ENCODE measurements at regions not wholly inside any gene's neighbourhood (a gene's known extent, or its start where the extent isn't known, plus 50 kb on each side); places are given as distances from the start of the nearest gene placed in this dataset.

DNA sequence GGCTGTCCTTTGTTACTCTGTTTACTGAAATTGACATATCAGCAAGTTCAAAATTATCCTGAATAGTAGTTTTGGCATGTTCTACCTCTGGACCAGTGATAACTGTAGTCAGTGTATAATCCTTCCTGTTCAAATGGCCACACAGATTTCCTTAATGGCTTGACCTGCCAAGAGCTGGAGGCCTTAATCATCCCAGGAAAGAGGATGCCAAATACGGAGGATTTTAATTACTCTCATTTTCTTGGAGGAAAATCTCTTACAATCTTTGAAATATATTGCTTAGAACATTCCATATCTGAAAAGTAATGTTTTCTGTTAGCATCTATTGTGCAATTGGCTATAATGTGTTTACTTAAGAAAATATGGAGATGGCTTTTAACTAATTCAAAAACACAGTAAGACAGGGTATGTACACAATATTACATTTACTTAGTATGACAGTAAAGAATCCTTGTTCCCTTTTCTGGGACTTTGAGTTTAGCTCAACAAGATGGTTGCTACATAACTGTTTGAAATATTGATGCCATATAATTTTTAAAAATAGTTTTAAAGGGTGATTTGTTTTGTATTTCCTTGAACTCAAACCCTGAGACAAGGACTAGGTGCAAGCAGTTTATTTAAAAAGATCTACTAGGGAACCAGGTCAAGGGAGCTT, 68.9 kb upstream of the SELENOP start:
- H3F3A ChIP-seq (replicated peaks; ENCODE audit: low read depth), result no peaks in the 10 kb centered on the region
- no peaks in the 10 kb centered on the region for H3K9me2 ChIP-seq (ENCODE audit: insufficient read depth)
- H3K27ac ChIP-seq (ENCODE audit: low read depth), result no peak overlapping the region
- Mint-ChIP-seq H3K36me3 (ENCODE audit: low read depth) (no peaks in the 10 kb centered on the region), H3K9me3 (peaks cover 2% of the 10 kb centered on the region; the same call in 2 of the 3 replicates), H3K4me1 (no peaks in the 10 kb centered on the region), H3K4me3 (no peak overlapping the region), H3K27me3 (ENCODE audit: insufficient read depth, low read depth, poor library complexity) (no peaks in the 10 kb centered on the region), H3K27ac (no peak overlapping the region)
- TF ChIP-seq EZH2 (IDR thresholded peaks at IDR 0.05; ENCODE audit: low read depth, unreplicated experiment) (no peak), POLR2AphosphoS5 (IDR thresholded peaks at IDR 0.05; ENCODE audit: low read depth) (no peak), JUNB (IDR thresholded peaks at IDR 0.05; ENCODE audit: unreplicated experiment) (no peak), NANOG (IDR thresholded peaks at IDR 0.05; ENCODE audit: borderline replicate concordance) (no peak)
- TF ChIP-seq, protein P1, sequence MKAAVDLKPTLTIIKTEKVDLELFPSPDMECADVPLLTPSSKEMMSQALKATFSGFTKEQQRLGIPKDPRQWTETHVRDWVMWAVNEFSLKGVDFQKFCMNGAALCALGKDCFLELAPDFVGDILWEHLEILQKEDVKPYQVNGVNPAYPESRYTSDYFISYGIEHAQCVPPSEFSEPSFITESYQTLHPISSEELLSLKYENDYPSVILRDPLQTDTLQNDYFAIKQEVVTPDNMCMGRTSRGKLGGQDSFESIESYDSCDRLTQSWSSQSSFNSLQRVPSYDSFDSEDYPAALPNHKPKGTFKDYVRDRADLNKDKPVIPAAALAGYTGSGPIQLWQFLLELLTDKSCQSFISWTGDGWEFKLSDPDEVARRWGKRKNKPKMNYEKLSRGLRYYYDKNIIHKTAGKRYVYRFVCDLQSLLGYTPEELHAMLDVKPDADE (IDR thresholded peaks at IDR 0.05), result no peak
- TF ChIP-seq, protein P2, sequence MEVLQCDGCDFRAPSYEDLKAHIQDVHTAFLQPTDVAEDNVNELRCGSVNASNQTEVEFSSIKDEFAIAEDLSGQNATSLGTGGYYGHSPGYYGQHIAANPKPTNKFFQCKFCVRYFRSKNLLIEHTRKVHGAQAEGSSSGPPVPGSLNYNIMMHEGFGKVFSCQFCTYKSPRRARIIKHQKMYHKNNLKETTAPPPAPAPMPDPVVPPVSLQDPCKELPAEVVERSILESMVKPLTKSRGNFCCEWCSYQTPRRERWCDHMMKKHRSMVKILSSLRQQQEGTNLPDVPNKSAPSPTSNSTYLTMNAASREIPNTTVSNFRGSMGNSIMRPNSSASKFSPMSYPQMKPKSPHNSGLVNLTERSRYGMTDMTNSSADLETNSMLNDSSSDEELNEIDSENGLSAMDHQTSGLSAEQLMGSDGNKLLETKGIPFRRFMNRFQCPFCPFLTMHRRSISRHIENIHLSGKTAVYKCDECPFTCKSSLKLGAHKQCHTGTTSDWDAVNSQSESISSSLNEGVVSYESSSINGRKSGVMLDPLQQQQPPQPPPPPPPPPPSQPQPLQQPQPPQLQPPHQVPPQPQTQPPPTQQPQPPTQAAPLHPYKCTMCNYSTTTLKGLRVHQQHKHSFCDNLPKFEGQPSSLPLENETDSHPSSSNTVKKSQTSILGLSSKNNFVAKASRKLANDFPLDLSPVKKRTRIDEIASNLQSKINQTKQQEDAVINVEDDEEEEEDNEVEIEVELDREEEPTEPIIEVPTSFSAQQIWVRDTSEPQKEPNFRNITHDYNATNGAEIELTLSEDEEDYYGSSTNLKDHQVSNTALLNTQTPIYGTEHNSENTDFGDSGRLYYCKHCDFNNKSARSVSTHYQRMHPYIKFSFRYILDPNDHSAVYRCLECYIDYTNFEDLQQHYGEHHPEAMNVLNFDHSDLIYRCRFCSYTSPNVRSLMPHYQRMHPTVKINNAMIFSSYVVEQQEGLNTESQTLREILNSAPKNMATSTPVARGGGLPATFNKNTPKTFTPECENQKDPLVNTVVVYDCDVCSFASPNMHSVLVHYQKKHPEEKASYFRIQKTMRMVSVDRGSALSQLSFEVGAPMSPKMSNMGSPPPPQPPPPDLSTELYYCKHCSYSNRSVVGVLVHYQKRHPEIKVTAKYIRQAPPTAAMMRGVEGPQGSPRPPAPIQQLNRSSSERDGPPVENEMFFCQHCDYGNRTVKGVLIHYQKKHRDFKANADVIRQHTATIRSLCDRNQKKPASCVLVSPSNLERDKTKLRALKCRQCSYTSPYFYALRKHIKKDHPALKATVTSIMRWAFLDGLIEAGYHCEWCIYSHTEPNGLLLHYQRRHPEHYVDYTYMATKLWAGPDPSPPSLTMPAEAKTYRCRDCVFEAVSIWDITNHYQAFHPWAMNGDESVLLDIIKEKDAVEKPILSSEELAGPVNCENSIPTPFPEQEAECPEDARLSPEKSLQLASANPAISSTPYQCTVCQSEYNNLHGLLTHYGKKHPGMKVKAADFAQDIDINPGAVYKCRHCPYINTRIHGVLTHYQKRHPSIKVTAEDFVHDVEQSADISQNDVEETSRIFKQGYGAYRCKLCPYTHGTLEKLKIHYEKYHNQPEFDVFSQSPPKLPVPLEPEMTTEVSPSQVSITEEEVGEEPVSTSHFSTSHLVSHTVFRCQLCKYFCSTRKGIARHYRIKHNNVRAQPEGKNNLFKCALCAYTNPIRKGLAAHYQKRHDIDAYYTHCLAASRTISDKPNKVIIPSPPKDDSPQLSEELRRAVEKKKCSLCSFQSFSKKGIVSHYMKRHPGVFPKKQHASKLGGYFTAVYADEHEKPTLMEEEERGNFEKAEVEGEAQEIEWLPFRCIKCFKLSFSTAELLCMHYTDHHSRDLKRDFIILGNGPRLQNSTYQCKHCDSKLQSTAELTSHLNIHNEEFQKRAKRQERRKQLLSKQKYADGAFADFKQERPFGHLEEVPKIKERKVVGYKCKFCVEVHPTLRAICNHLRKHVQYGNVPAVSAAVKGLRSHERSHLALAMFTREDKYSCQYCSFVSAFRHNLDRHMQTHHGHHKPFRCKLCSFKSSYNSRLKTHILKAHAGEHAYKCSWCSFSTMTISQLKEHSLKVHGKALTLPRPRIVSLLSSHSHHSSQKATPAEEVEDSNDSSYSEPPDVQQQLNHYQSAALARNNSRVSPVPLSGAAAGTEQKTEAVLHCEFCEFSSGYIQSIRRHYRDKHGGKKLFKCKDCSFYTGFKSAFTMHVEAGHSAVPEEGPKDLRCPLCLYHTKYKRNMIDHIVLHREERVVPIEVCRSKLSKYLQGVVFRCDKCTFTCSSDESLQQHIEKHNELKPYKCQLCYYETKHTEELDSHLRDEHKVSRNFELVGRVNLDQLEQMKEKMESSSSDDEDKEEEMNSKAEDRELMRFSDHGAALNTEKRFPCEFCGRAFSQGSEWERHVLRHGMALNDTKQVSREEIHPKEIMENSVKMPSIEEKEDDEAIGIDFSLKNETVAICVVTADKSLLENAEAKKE (CRISPR knock-in tag; IDR thresholded peaks at IDR 0.05), result no peak
- TF ChIP-seq, protein P3, sequence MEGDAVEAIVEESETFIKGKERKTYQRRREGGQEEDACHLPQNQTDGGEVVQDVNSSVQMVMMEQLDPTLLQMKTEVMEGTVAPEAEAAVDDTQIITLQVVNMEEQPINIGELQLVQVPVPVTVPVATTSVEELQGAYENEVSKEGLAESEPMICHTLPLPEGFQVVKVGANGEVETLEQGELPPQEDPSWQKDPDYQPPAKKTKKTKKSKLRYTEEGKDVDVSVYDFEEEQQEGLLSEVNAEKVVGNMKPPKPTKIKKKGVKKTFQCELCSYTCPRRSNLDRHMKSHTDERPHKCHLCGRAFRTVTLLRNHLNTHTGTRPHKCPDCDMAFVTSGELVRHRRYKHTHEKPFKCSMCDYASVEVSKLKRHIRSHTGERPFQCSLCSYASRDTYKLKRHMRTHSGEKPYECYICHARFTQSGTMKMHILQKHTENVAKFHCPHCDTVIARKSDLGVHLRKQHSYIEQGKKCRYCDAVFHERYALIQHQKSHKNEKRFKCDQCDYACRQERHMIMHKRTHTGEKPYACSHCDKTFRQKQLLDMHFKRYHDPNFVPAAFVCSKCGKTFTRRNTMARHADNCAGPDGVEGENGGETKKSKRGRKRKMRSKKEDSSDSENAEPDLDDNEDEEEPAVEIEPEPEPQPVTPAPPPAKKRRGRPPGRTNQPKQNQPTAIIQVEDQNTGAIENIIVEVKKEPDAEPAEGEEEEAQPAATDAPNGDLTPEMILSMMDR (conservative IDR thresholded peaks at IDR 0.05; ENCODE audit: low read depth in 2 of 2), result no peak
- H2AFZ ChIP-seq, result no peak overlapping the region; the same call in 1 of the 2 replicates
- no peak overlapping the region for H3K4me2 ChIP-seq
- DNase-seq (ENCODE audit: low spot score), result no peak
- no peaks in the 10 kb centered on the region for H3K27me3 ChIP-seq (ENCODE audit: insufficient read depth)
- H4K20me1 ChIP-seq (replicated peaks; ENCODE audit: insufficient read depth), result no peaks in the 10 kb centered on the region
- H3K4me3 ChIP-seq, result no peak overlapping the region
- H3K79me2 ChIP-seq (replicated peaks; ENCODE audit: insufficient read depth), result no peaks in the 10 kb centered on the region
- no peaks in the 10 kb centered on the region for H3K36me3 ChIP-seq (ENCODE audit: insufficient read depth)
- ATAC-seq, result no peak
- no peaks in the 10 kb centered on the region for H3K4me1 ChIP-seq (ENCODE audit: insufficient read depth)

Measured in GM23338 (cell line).